ENCODE measurements at regions not wholly inside any gene's neighbourhood (a gene's known extent, or its start where the extent isn't known, plus 50 kb on each side); places are given as distances from the start of the nearest gene placed in this dataset.

GRCh38 chr2:15049096-15049993 is 416.8 kb downstream of the LRATD1 start:
- DNase-seq: no peak

GRCh38 chr2:15050483-15050882 is 418.0 kb downstream of the LRATD1 start:
- DNase-seq: no peak

DNA sequence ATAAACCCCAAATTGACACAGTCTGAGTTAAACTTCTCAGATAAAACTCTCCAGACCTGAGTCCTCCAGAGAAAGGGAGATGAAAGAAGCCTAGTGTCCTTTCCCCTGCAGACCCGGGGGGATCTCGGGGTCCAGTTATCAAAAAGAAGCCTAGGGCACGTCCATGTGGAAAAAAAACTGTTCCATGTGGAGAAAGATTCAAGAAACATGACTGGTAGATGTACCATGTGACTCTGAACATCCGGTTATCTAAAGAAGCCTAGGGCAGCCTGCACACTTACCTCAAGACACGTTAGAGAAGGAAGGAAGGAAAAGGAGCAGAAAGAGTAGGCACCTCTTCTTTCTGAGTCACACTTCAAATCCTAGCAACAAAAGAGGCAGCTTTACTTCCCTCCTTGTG is 421.0 kb downstream of the LRATD1 start:
- DNase-seq: no peak

- DNase-seq: peak; percentile 7 to 11
Observed at GRCh38 chr2:15058015-15058720, 425.7 kb downstream of the LRATD1 start.

DNA sequence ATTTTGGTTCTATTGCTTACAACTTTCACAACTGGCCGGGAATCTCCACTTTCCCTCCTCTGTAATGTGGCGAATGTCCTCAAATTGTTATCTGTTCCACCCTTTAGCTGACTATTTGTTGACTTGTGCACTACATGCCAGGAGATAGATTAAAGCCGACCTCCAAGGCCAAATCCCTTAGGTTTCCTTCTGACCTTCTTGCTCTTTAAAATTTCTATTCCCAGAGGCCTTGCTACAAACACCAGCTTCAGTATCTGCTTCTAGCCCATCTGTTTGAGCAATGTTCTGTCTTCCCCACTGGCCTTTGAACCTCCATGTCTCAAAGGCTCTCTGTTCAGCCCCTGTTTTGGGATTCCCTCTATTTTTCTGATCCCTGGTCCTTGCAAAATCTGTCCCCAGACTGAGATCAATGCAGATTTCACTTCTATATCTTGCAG is 426.2 kb downstream of the LRATD1 start:
- DNase-seq: no peak

DNA sequence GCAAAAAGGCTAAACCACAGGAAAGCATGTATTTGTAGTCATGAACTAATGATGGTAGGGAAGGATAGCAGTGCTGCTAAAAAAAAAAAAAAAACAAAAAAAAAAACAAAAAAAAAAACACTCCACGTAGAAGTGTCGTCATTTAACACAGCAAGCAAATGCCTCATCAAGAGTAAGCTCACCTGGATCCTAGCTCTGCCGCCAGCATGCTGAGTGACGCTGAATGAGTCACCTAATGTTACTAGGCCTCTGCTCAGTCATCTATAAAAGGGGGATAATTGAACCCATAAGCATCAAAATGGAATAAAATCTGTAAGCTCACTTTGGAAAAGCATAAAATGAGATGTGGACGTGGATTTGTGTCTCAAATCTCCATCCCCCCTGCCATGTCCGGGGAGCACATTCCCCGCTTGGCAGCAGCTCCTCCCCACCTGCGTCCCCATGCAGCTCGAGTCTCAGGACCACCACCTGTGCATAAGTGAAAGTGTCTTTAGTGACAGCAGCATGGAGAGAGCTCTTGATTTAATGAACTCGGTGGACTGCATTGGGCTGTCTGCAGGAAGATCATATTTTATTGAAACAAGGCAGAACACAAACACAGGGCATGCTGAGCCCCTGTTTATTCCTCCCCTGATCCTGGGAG is 427.5 kb downstream of the LRATD1 start:
- DNase-seq: no peak

DNA sequence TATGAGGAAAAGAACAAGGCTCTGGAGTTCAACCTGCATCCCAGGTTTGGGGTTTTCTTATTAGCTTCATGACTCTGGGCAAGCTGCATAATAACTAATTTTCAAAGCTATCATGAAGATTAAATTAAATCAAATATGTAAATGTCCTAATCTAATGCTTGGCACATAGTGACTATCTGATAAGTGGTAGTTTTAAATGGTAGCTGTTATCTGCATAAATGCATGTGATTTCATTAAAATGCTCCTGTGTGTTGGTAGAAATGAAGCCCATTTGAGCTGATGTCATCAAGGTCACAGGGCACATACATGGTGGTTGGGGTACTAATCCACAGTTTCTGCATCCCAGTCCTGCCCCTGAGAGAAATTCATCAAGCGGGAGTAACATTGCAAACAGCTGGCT is 428.8 kb downstream of the LRATD1 start:
- no peak for DNase-seq

- DNase-seq: no peak
Observed at GRCh38 chr2:15066138-15066537, 433.6 kb downstream of the LRATD1 start.

DNA sequence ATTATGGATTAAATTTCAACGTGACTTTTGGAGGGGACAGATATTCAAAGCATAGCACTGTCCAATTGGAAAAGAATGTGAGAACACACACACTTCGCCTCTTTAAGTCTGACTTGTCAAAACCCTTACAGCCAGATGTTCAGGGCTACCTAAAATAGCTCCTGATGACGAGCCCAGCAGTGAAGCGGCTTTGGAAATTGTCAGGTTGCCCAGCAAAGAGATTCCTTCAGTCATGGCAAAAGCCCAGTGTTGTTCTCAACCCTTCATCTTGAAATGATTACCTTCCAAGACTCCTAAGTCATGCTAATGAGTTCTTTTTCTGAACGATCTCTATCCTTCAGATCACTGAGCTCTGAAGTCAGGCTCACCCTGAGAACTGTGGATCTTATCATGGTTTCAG is 436.6 kb downstream of the LRATD1 start:
- DNase-seq: no peak

- no peak for DNase-seq
Observed at GRCh38 chr2:15072836-15073235, 440.3 kb downstream of the LRATD1 start.

DNA sequence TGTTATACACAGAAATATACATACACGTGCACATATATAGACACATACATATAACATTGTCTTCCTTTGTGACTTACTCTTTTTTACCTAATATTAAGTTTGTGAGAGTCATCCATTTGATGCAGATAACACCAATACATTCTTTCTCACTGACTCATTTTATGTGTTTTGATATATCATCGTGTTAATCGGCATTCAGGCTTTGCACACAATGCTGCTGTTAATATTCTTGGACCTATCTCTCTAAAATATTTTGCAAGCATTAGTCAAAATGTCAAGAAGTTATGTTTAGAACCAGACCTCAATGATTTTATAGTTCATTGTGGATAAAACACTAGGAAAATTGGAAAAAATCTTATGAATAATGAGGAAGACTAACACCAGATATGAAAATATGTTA is 441.1 kb downstream of the LRATD1 start:
- no peak for DNase-seq

GRCh38 chr2:15074319-15074718 is 441.8 kb downstream of the LRATD1 start:
- DNase-seq: no peak

- DNase-seq: no peak
Observed at GRCh38 chr2:15074751-15075700, 442.5 kb downstream of the LRATD1 start.

DNA sequence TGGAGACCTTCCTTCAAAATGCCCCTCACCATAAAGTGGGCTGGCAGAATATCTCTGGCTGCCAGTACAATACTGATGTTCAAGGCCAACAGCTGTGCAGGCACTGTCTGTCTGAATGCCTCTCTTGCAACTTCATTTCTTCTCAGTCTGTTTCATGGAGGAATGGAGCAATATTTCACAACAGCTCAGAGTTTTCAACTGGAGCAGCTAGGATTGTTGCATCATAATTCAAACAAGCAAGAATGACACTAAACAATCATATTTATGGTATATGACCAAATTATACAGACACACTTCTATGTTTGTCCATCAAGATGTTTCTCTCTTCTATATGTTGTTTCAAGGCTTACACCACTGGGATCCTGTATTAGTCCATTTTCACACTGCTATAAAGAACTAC is 444.2 kb downstream of the LRATD1 start:
- DNase-seq: no peak

DNA sequence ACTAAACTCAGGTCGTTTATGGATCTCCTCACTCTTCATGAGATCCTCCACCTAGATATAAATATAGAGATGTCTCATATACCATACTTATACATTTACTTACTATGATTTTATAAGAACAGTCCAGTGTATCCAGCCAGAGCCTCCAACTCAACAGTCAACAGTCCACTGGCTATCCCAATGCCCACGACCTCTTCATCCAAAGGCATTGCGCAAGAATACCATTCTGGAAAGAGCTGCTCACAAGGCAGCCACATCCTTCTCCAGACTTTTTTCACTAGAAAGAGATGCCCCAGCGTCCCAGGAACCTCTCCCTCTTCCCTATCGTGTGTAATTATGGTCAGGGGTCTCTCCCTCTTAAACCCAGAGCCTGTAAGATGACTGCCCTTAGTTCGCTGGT is 448.8 kb downstream of the LRATD1 start:
- DNase-seq: no peak

GRCh38 chr2:15082105-15083058 is 449.9 kb downstream of the LRATD1 start:
- DNase-seq: no peak

- DNase-seq: no peak
Observed at GRCh38 chr2:15084826-15085489, 452.4 kb downstream of the LRATD1 start.

GRCh38 chr2:15092181-15092580 is 459.7 kb downstream of the LRATD1 start:
- DNase-seq: no peak

DNA sequence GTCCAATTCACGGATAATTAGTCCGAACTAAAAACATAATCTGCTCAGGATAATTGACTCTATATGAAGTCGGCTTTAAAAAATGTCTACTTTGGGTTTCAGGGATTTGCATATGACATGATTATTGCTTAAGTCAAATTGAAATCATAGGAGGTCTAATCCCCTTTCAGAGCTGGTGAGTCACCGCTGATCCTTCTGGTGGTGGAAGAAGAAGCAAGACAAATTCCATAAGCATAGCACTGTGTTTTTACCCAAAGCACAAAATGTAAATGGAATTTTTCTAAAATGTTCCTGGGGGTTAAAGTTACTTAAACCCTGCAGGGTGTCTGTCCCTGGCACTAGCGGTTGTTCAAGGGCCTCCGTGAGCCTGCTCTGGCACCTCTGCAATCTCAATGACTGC is 460.2 kb downstream of the LRATD1 start:
- DNase-seq: no peak

GRCh38 chr2:15094161-15094560 is 461.6 kb downstream of the LRATD1 start:
- no peak for DNase-seq

DNA sequence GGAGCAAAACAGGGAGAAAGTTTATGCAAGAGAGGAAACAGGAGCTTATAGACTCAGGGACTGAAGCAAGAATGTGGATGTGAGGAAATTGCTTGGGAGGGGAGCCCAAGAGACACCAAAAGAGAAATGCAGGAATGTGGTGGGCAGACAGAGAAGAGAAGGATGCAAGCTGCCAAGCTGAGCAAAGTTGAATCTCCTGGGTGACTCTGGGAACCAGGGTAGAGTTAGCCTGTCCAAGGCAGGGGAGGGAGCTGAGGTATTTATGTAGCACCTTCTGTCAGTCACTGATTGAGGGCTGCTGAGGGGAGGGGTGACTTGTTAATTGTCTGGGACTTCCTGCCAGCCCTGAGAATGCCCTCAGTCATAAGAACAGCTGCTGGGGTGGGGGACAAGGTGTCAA is 464.3 kb downstream of the NBAS start:
- no peak for DNase-seq

Measured in stimulated activated CD4-positive, alpha-beta T cell treated with anti-CD3 and anti-CD28 coated beads, Interleukin-2, amount 100 ng/mL, for 48 hours (primary cell).